Retinal pigment epithelial cell (primary cell): ENCODE measurements at regions not wholly inside any gene's neighbourhood (a gene's known extent, or its start where the extent isn't known, plus 50 kb on each side); places are given as distances from the start of the nearest gene placed in this dataset.

Experiments used
- DNase-seq: peaks from one replicate; pipeline ENCODE4 v3.0.0-alpha.2; 2010; ENCODE audit warnings: low read depth
- H3K4me3 ChIP-seq: 2 replicates; pipeline ENCODE4 v1.5.1; 2011; ENCODE audit warnings: mild to moderate bottlenecking, low read length, control low read depth, moderate library complexity
- TF ChIP-seq, protein P1 (sequence below): conservative IDR thresholded peaks from 2 replicates; pipeline ENCODE4 v1.5.1; 2011; ENCODE audit warnings: low read depth, low read length, control low read depth, inconsistent platforms

- TF ChIP-seq, protein P1, sequence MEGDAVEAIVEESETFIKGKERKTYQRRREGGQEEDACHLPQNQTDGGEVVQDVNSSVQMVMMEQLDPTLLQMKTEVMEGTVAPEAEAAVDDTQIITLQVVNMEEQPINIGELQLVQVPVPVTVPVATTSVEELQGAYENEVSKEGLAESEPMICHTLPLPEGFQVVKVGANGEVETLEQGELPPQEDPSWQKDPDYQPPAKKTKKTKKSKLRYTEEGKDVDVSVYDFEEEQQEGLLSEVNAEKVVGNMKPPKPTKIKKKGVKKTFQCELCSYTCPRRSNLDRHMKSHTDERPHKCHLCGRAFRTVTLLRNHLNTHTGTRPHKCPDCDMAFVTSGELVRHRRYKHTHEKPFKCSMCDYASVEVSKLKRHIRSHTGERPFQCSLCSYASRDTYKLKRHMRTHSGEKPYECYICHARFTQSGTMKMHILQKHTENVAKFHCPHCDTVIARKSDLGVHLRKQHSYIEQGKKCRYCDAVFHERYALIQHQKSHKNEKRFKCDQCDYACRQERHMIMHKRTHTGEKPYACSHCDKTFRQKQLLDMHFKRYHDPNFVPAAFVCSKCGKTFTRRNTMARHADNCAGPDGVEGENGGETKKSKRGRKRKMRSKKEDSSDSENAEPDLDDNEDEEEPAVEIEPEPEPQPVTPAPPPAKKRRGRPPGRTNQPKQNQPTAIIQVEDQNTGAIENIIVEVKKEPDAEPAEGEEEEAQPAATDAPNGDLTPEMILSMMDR: no peak
- H3K4me3 ChIP-seq: no peak overlapping the region
- DNase-seq: no peak
These were observed 183.9 kb downstream of the SNCA start for GRCh38 chr4:89653012-89653411.

GRCh38 chr4:89645482-89645881 lies 191.5 kb downstream of the SNCA start:
- no peak for DNase-seq
- TF ChIP-seq, protein P1: no peak
- no peak overlapping the region for H3K4me3 ChIP-seq

DNA sequence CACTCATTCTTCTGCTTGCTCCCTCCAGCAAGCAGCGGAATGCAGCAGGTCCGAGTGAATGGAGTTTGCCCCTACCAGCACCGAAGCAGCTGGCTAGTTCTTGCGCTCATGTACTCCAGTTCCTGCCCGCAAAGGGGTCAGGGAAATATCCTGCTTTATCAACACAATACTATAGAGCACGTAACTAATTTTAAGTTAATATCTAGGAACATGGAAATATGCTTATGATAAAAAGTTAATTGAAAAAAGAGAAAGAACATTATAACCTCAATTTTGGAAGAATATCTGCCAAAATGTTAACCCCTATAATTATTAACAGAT lies 195.6 kb downstream of the SNCA start:
- H3K4me3 ChIP-seq: peak overlapping the region; percentile 40
- TF ChIP-seq, protein P1: no peak
- DNase-seq: no peak

DNA sequence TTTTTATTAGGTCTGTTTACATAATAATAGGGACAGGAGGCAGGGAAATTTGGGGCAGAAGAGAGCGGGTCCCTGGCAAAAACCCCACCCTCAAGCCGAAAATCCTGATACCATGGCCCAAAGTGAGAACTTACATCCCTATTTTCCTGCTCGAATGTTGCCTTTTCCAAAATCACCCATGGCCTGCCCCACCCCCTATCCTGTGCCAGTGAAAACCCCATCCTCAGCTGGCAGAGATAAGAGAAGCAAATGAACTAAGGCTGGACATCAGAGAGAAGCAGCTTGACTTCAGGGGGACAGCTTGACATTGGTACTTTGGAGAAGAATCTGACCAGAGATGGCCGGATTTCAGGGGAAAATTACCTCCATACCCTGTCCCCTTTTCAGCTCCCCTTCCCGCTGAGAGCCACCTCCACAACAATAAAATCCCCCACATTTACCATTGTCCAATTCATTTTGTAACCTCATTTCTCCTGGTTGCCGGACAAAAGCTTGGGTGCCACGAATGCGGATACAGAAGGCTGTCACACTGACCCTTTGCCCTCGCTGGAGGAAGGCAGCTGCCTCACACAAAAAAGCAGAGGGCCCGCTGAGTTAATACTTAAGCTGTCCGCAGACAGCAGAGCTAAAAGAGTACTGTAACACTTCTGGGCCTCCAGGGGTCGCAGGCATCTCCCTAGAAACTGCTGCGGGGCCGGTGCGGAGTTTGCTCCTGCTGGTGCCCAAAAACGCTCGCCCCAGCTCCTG lies 196.2 kb downstream of the SNCA start:
- DNase-seq: no peak
- TF ChIP-seq, protein P1: peak; percentile 74
- peak overlapping the region; percentile 40 for H3K4me3 ChIP-seq

GRCh38 chr4:89639395-89639794 lies 197.6 kb downstream of the SNCA start:
- TF ChIP-seq, protein P1: no peak
- no peak overlapping the region for H3K4me3 ChIP-seq
- DNase-seq: no peak

DNA sequence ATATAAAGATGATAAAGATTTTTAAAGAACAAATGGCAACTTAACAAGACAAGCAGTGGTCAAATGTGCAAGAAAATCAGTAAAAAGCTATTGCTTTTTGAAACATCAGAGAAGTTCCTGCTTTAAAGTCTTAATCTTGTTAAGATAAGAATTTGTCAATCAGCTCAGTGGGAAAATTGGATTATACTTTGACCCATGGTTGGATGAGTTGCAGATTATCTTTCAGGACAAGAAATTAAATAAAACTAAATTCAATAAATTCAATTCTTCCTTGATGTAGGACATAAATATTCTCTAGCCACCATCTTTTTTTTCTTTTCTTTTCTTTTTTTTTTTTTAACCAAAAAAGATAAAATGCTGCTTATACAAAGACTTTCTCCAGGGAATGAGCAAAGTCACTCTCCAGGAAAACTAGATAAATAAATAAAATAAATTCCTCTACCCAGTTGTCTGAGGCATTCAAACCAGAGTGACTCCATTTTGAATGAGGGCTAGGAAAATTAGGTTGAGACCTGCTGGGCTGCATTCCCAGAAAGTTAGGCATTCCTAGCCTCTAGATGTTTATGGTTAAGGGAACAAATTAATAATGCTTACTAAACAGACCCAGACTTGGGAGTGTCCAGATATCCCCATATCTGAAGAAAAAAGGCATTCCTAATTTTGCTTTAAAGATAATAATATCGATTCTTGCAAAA lies 211.2 kb downstream of the SNCA start:
- H3K4me3 ChIP-seq: no peak overlapping the region
- DNase-seq: no peak
- TF ChIP-seq, protein P1: no peak
